ENCODE measurements at regions not wholly inside any gene's neighbourhood (a gene's known extent, or its start where the extent isn't known, plus 50 kb on each side); places are given as distances from the start of the nearest gene placed in this dataset.
"Not testable (repeated sequence)": the region's sequence is repeated elsewhere in the genome, so short reads cannot be mapped to it uniquely, and the experiment has no call there.

GRCh38 chr2:105488285-105488684, 89.4 kb upstream of the FHL2 start:
- DNase-seq: no peak

- DNase-seq: no peak
Measured at GRCh38 chr2:105487142-105488069, 88.6 kb upstream of the FHL2 start.

GRCh38 chr2:105486762-105487141, 87.9 kb upstream of the FHL2 start:
- no peak for DNase-seq

GRCh38 chr2:105478670-105479069, 79.8 kb upstream of the FHL2 start:
- no peak for DNase-seq

GRCh38 chr2:105477050-105477620, 78.3 kb upstream of the FHL2 start:
- not testable (repeated sequence) for DNase-seq

- DNase-seq: no peak
Measured at GRCh38 chr2:105473011-105473410, 74.2 kb upstream of the FHL2 start.

- DNase-seq: no peak
Measured at GRCh38 chr2:105470979-105471378, 72.1 kb upstream of the FHL2 start.

- DNase-seq: no peak
Measured at GRCh38 chr2:105469781-105470180, 70.9 kb upstream of the FHL2 start.

- DNase-seq: no peak
Measured at GRCh38 chr2:105468582-105469042, 69.8 kb upstream of the FHL2 start.

- DNase-seq: no peak
Measured at GRCh38 chr2:105464325-105464724, 65.5 kb upstream of the FHL2 start.

GRCh38 chr2:105460048-105460732, 61.3 kb upstream of the FHL2 start:
- DNase-seq: no peak

GRCh38 chr2:105458076-105458475, 59.2 kb upstream of the FHL2 start:
- no peak for DNase-seq

- DNase-seq: no peak
Measured at GRCh38 chr2:105455488-105456003, 56.7 kb upstream of the FHL2 start.

- DNase-seq: no peak
Measured at GRCh38 chr2:105454801-105455485, 56.1 kb upstream of the FHL2 start.

- no peak for DNase-seq
Measured at GRCh38 chr2:105451571-105452166, 52.8 kb upstream of the FHL2 start.

- no peak for DNase-seq
Measured at GRCh38 chr2:105450471-105450870, 51.6 kb upstream of the FHL2 start.

- DNase-seq: no peak
Measured at GRCh38 chr2:105449076-105449475, 50.2 kb upstream of the FHL2 start.

Measured in activated naive CD4-positive, alpha-beta T cell treated with Interleukin-2 at 50 U/mL for 16 hours (primary cell).